Breast epithelium (tissue), 3 donors: ENCODE measurements at regions not wholly inside any gene's neighbourhood (a gene's known extent, or its start where the extent isn't known, plus 50 kb on each side); places are given as distances from the start of the nearest gene placed in this dataset.

Experiments used
- POLR2A ChIP-seq: fragments of 450-650 bp; IDR thresholded peaks from one replicate; pipeline ENCODE4 v1.6.1; 2016; ENCODE audit warnings: antibody characterized with exemption, mild to moderate bottlenecking, moderate library complexity
- TF ChIP-seq, protein P1 (sequence below), 3 donors: fragments of 450-650 bp; IDR thresholded peaks; one replicate each; pipeline ENCODE4 v1.5.1; 2016 to 2017; ENCODE audit warnings: antibody characterized with exemption in 3 of 3, mild to moderate bottlenecking in 3 of 3, moderate library complexity in 3 of 3

DNA sequence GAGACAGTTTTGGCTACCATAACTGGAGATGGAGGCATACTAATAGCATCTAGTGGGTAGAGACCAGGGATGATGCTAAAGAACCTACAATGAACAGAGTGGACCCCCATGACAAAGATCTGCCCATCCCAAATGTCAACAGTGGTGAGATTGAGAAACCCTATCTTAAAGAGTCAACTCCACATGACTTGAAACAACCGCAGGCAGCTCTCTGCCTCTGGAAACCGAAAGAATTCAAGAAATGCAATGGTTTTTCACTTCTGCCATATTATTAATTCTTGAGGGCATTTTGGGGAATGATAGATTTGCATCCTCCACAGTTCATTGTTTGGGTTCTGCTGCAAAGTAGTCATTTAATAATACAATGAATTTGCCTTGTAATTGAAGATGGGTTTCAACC, 463.4 kb downstream of the MAFB start:
- TF ChIP-seq, protein P1, sequence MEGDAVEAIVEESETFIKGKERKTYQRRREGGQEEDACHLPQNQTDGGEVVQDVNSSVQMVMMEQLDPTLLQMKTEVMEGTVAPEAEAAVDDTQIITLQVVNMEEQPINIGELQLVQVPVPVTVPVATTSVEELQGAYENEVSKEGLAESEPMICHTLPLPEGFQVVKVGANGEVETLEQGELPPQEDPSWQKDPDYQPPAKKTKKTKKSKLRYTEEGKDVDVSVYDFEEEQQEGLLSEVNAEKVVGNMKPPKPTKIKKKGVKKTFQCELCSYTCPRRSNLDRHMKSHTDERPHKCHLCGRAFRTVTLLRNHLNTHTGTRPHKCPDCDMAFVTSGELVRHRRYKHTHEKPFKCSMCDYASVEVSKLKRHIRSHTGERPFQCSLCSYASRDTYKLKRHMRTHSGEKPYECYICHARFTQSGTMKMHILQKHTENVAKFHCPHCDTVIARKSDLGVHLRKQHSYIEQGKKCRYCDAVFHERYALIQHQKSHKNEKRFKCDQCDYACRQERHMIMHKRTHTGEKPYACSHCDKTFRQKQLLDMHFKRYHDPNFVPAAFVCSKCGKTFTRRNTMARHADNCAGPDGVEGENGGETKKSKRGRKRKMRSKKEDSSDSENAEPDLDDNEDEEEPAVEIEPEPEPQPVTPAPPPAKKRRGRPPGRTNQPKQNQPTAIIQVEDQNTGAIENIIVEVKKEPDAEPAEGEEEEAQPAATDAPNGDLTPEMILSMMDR (IDR thresholded peaks at IDR 0.05), result no peak
- no peak for TF ChIP-seq POLR2A
